Kidney (tissue), 13 donors: ENCODE measurements at regions not wholly inside any gene's neighbourhood (a gene's known extent, or its start where the extent isn't known, plus 50 kb on each side); places are given as distances from the start of the nearest gene placed in this dataset.

Source experiments
- DNase-seq, 5 donors: peaks; one replicate each; pipeline ENCODE4 v3.0.0-alpha.2; 2013 to 2020
- FAIRE-seq: peaks from 2 replicates; lab custom pipeline; 2012; peaks lifted over from hg19 to GRCh38; lab: Jason Lieb, UNC
- H3K27ac ChIP-seq, 2 donors: one replicate each; pipeline ENCODE4 v1.7.0; 2013; ENCODE audit warnings: low read depth in 2 of 2, low read length in 2 of 2, inconsistent platforms in 1 of 2
- H3K27me3 ChIP-seq: one replicate; pipeline ENCODE4 v1.7.1; 2013; ENCODE audit warnings: low read length, inconsistent platforms; ENCODE audit not compliant: control insufficient read depth, insufficient read depth
- H3K36me3 ChIP-seq, 3 donors: one replicate each; pipeline versions ENCODE4 v1.7.0 to v1.7.1; 2013; ENCODE audit warnings: low read length in 3 of 3, control low read depth in 1 of 3, inconsistent platforms in 1 of 3; ENCODE audit not compliant: insufficient read depth in 3 of 3, control insufficient read depth in 2 of 3
- H3K4me1 ChIP-seq, 3 donors: one replicate each; pipeline versions ENCODE4 v1.7.0 to v1.7.1; 2013; ENCODE audit warnings: low read length in 3 of 3, inconsistent platforms in 1 of 3, low read depth in 1 of 3; ENCODE audit not compliant: control insufficient read depth in 2 of 3, insufficient read depth in 2 of 3
- H3K4me3 ChIP-seq, 3 donors: one replicate each; pipeline versions ENCODE4 v1.7.0 to v1.8.1; 2013; ENCODE audit warnings: low read length in 3 of 3, control low read depth in 1 of 3, inconsistent platforms in 1 of 3
- H3K9ac ChIP-seq, 3 donors: one replicate each; pipeline versions ENCODE4 v1.7.0 to v1.7.1; 2013; ENCODE audit warnings: low read length in 3 of 3, control low read depth in 1 of 3, inconsistent platforms in 1 of 3
- H3K9me3 ChIP-seq, 3 donors: one replicate each; pipeline versions ENCODE4 v1.7.0 to v1.7.1; 2013; ENCODE audit warnings: low read length in 3 of 3, control low read depth in 1 of 3, inconsistent platforms in 1 of 3; ENCODE audit not compliant: control insufficient read depth in 2 of 3, insufficient read depth in 1 of 3
- intact Hi-C: fragments of 100-400 bp; cut with DNase I; formaldehyde crosslinking; loops from one replicate; pipeline ENCODE4 v1.11.1; 2022
- TF ChIP-seq, protein P1 (sequence below): IDR thresholded peaks from 3 replicates; pipeline ENCODE4 v1.5.1; 2012; ENCODE audit warnings: mild to moderate bottlenecking, moderate library complexity, borderline replicate concordance; ENCODE audit not compliant: insufficient read depth; ENCODE audit errors: extremely low read depth
- donor health status: control.
- donor health status: control.
- donor health status: control.
- donor health status: control.
- donor health status: control.
- donor health status: DM: yes; HTN: yes; CAD: no.
- donor health status: Normal renal cell carcinoma (clear cell type).

DNA sequence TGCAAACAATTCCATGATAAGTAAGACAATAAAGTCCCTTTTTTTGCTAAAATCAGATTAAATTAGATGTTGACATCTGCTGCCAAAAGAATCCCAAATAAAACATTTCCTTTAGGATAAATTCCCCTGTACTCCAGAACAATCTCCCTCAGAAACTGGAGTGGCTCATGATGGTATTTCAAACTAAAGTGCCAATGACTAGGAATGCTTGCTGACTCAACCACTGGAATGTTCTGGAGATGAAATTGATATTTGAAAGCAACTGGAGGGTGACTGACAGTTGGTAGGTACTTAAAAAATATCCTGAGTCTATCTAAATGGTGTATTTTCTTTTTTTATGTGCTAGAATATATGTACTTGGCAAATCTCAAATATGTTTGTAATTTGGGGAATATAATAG is 350.1 kb upstream of the TSHZ2 start:
- no peaks in the 10 kb centered on the region for H3K36me3 ChIP-seq
- no peaks in the 10 kb centered on the region for H3K9me3 ChIP-seq
- intact Hi-C loops = no loop called here
- no peak overlapping the region for H3K27ac ChIP-seq
- H3K4me1 ChIP-seq = no peaks in the 10 kb centered on the region
- no peak overlapping the region for H3K4me3 ChIP-seq
- no peak overlapping the region for H3K9ac ChIP-seq
- H3K27me3 ChIP-seq = no peaks in the 10 kb centered on the region
- TF ChIP-seq, protein P1, sequence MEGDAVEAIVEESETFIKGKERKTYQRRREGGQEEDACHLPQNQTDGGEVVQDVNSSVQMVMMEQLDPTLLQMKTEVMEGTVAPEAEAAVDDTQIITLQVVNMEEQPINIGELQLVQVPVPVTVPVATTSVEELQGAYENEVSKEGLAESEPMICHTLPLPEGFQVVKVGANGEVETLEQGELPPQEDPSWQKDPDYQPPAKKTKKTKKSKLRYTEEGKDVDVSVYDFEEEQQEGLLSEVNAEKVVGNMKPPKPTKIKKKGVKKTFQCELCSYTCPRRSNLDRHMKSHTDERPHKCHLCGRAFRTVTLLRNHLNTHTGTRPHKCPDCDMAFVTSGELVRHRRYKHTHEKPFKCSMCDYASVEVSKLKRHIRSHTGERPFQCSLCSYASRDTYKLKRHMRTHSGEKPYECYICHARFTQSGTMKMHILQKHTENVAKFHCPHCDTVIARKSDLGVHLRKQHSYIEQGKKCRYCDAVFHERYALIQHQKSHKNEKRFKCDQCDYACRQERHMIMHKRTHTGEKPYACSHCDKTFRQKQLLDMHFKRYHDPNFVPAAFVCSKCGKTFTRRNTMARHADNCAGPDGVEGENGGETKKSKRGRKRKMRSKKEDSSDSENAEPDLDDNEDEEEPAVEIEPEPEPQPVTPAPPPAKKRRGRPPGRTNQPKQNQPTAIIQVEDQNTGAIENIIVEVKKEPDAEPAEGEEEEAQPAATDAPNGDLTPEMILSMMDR = no peak
- DNase-seq (no peak), FAIRE-seq (no peak)

DNA sequence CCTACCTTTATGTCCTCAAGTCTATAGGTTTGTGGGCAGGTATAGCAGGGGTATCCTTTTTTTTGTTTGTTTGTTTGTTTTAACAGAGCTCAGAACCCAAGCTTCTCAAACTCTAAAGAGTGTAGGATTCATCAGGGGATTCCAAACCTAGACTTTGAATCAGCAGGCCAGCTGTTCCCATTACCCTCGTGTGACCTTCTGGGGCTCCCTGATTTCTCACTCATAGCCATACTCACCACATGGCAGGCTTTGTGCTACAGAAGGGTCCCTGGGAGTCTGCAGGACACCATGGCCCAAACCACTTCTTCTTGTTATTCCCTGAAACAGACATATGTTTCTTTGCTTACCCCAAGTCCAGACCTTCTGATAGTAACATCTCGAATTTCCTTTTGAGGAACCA is 350.8 kb upstream of the TSHZ2 start:
- Histone ChIP-seq H3K4me1 (no peaks in the 10 kb centered on the region), H3K27ac (no peak overlapping the region), H3K9ac (no peak overlapping the region), H3K27me3 (no peaks in the 10 kb centered on the region), H3K9me3 (no peaks in the 10 kb centered on the region), H3K36me3 (no peaks in the 10 kb centered on the region), H3K4me3 (no peak overlapping the region)
- intact Hi-C loops = no loop called here
- DNase-seq (no peak), FAIRE-seq (no peak)
- TF ChIP-seq, protein P1 = no peak

DNA sequence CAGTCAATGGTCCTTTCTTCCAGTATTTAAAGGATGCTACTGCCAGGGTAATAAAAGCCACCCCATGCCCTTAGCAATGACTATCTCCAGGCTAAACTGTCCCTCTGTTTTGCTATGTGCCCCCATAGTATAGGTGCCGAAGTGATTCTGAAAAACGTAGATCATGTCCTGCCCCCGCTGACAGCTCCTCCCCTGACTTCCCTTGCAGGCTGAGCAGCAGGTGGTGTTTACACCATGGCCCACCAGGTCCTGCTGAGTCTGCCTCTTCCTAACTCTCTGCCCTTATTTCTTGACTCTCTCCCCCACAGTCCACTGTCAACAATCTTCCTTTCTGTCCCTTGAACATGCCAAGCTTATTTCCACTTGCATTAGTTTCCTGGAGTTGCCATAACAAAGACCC is 352.5 kb upstream of the TSHZ2 start:
- FAIRE-seq (no peak), DNase-seq (no peak)
- TF ChIP-seq, protein P1 = no peak
- no peaks in the 10 kb centered on the region for H3K4me1 ChIP-seq
- H3K27me3 ChIP-seq = no peaks in the 10 kb centered on the region
- H3K27ac ChIP-seq = no peak overlapping the region
- intact Hi-C loops = no loop called here
- H3K9me3 ChIP-seq = no peaks in the 10 kb centered on the region
- no peak overlapping the region for H3K4me3 ChIP-seq
- H3K9ac ChIP-seq = no peak overlapping the region
- no peaks in the 10 kb centered on the region for H3K36me3 ChIP-seq

DNA sequence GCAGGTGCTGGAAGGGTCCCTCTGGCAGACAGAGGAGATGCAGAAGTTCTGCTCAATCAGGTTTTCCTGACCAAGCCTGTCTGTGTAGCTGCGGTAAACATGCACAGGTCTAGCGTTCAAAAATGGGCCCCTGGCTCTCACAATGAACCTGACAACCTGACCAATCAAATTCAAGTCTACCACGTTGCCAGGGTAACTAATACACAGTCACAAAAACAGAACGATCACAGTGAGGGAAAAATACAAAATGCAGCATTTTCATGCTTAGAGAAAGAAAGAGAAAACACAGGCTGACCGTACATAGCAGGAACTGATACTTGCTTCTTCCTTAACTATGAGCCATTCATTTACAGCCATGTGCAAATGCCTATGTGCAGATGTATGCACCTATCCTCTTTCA is 353.1 kb upstream of the TSHZ2 start:
- peak in 3 of 5 donors; percentile 13 to 46 (median 21) for DNase-seq
- no peak overlapping the region for H3K4me3 ChIP-seq
- H3K9ac ChIP-seq = no peak overlapping the region
- H3K27me3 ChIP-seq = no peaks in the 10 kb centered on the region
- no peaks in the 10 kb centered on the region for H3K36me3 ChIP-seq
- no peaks in the 10 kb centered on the region for H3K4me1 ChIP-seq
- FAIRE-seq = no peak
- intact Hi-C loops = no loop called here
- TF ChIP-seq, protein P1 = no peak
- H3K9me3 ChIP-seq = no peaks in the 10 kb centered on the region
- H3K27ac ChIP-seq = no peak overlapping the region
